SK-N-SH (cell line): ENCODE measurements at regions not wholly inside any gene's neighbourhood (a gene's known extent, or its start where the extent isn't known, plus 50 kb on each side); places are given as distances from the start of the nearest gene placed in this dataset.

Experiments used
- CTCF ChIA-PET: fragments of 300-600, 350-600 bp; formaldehyde crosslinking; extraction: SDS; loops from one replicate; lab custom pipeline; 2021; lab: Yijun Ruan, JAX
- POLR2A ChIA-PET: fragments of 350-600 bp; sonication (Branson Sonifier 250); formaldehyde crosslinking; extraction: SDS; loops from one replicate; lab custom pipeline; 2020; ENCODE audit warnings: antibody characterized with exemption, inconsistent platforms; lab: Yijun Ruan, JAX
- DNase-seq: peaks from one replicate; pipeline ENCODE4 v3.0.0; 2012
- H2AFZ ChIP-seq: fragments of 200-600 bp; sonication (generic); 2 replicates; pipeline ENCODE4 v1.8.1; 2016; ENCODE audit warnings: antibody characterized with exemption, mild to moderate bottlenecking, low read depth
- H3F3A ChIP-seq: fragments of 200-600 bp; sonication (generic); replicated peaks from 2 replicates; pipeline ENCODE3; 2016; ENCODE audit warnings: antibody characterized with exemption, mild to moderate bottlenecking; ENCODE audit not compliant: insufficient read depth
- H3K27ac ChIP-seq, 2 experiments: fragments of 200-500 bp in 1 of 2; fragments of 200-600 bp in 1 of 2; sonication (Bioruptor generic) in 1 of 2; sonication (generic), shearing (Covaris generic) in 1 of 2; 2 replicates each; pipeline versions ENCODE4 v1.5.1 to v1.6.1; 2014 to 2016; ENCODE audit warnings: low read depth in 2 of 2, inconsistent platforms in 1 of 2, low read length in 1 of 2, mild to moderate bottlenecking in 1 of 2, mixed read lengths in 1 of 2
- H3K27me3 ChIP-seq: fragments of 200-600 bp; sonication (generic), shearing (Covaris generic); 2 replicates; pipeline ENCODE4 v1.6.1; 2016; ENCODE audit warnings: mixed run types; ENCODE audit not compliant: insufficient read depth
- H3K36me3 ChIP-seq, 2 experiments: fragments of 200-500 bp in 1 of 2; fragments of 200-600 bp in 1 of 2; sonication (Bioruptor generic) in 1 of 2; sonication (generic) in 1 of 2; replicated peaks in 1 of 2; 2 replicates each; pipeline versions ENCODE3 to v1.5.1; 2014 to 2016; ENCODE audit warnings: low read length in 1 of 2, mild to moderate bottlenecking in 1 of 2; ENCODE audit not compliant: insufficient read depth in 2 of 2, control insufficient read depth in 1 of 2
- H3K4me1 ChIP-seq, 2 experiments: fragments of 200-500 bp in 1 of 2; fragments of 200-600 bp in 1 of 2; sonication (Bioruptor generic) in 1 of 2; sonication (generic), shearing (Covaris generic) in 1 of 2; 2 replicates each; pipeline versions ENCODE4 v1.5.1 to v1.6.1; 2014 to 2016; ENCODE audit warnings: low read depth in 1 of 2, low read length in 1 of 2, mixed run types in 1 of 2; ENCODE audit not compliant: insufficient read depth in 2 of 2, control insufficient read depth in 1 of 2
- H3K4me2 ChIP-seq: fragments of 200-600 bp; sonication (generic), shearing (Covaris generic); 2 replicates; pipeline ENCODE4 v1.6.1; 2017; ENCODE audit warnings: mixed run types
- H3K4me3 ChIP-seq, 2 experiments: fragments of 200-500 bp in 1 of 2; fragments of 200-600 bp in 1 of 2; sonication (Bioruptor generic) in 1 of 2; sonication (generic), shearing (Covaris generic) in 1 of 2; 2 replicates each; pipeline versions ENCODE4 v1.5.1 to v1.8.1; 2014 to 2016; ENCODE audit warnings: low read depth in 2 of 2, inconsistent platforms in 1 of 2, low read length in 1 of 2, mild to moderate bottlenecking in 1 of 2, mixed read lengths in 1 of 2, moderate library complexity in 1 of 2
- H3K79me2 ChIP-seq: fragments of 200-600 bp; sonication (generic); 2 replicates; pipeline ENCODE4 v1.8.1; 2017; ENCODE audit warnings: mild to moderate bottlenecking; ENCODE audit not compliant: insufficient read depth
- H3K9ac ChIP-seq: fragments of 200-600 bp; sonication (generic); 2 replicates; pipeline ENCODE4 v1.6.1; 2017; ENCODE audit warnings: mixed run types
- H3K9me2 ChIP-seq: fragments of 200-600 bp; sonication (generic); 2 replicates; pipeline ENCODE4 v1.6.1; 2017; ENCODE audit warnings: mixed run types
- H3K9me3 ChIP-seq: fragments of 200-600 bp; sonication (generic); 2 replicates; pipeline ENCODE4 v1.6.1; 2017; ENCODE audit warnings: mixed run types, mild to moderate bottlenecking, moderate library complexity
- H4K20me1 ChIP-seq: fragments of 200-600 bp; sonication (generic); 2 replicates; pipeline ENCODE4 v1.6.1; 2017; ENCODE audit warnings: mild to moderate bottlenecking, mixed run types; ENCODE audit not compliant: insufficient read depth
- CHD2 ChIP-seq: fragments of 150-350 bp; IDR thresholded peaks from 2 replicates; pipeline ENCODE4 v1.6.1; 2018; ENCODE audit warnings: low read length; ENCODE audit not compliant: partially characterized antibody
- ELF1 ChIP-seq: IDR thresholded peaks from 2 replicates; pipeline ENCODE4 v1.4.0; 2012
- EP300 ChIP-seq, 2 experiments: IDR thresholded peaks; 2 replicates each; pipeline versions ENCODE4 v1.4.0 to v1.6.1; 2012; ENCODE audit warnings: borderline replicate concordance in 1 of 2, low read depth in 1 of 2, low read length in 1 of 2
- FOSL2 ChIP-seq: IDR thresholded peaks from 2 replicates; pipeline ENCODE4 v1.4.0; 2012; ENCODE audit warnings: low read depth, mild to moderate bottlenecking, moderate library complexity, borderline replicate concordance
- FOXJ3 ChIP-seq: sonication (generic); formaldehyde crosslinking; IDR thresholded peaks from 2 replicates; pipeline ENCODE4 v1.5.1; 2020; ENCODE audit warnings: mild to moderate bottlenecking, missing genetic modification reagents
- FOXM1 ChIP-seq: IDR thresholded peaks from 2 replicates; pipeline ENCODE4 v1.4.0; 2012; ENCODE audit warnings: low read depth, mild to moderate bottlenecking
- GABPA ChIP-seq: IDR thresholded peaks from 2 replicates; pipeline ENCODE4 v1.4.0; 2012; ENCODE audit warnings: low read depth, mild to moderate bottlenecking
- JUND ChIP-seq: IDR thresholded peaks from 2 replicates; pipeline ENCODE4 v1.4.0; 2012
- MEF2A ChIP-seq: IDR thresholded peaks from 2 replicates; pipeline ENCODE4 v1.4.0; 2012; ENCODE audit warnings: low read depth, borderline replicate concordance
- MXI1 ChIP-seq: IDR thresholded peaks from 2 replicates; pipeline ENCODE4 v1.6.1; 2012; ENCODE audit warnings: mild to moderate bottlenecking, low read depth, low read length, improper control_type of control experiment
- NRF1 ChIP-seq: IDR thresholded peaks from 2 replicates; pipeline ENCODE4 v1.6.1; 2012; ENCODE audit warnings: low read depth, mild to moderate bottlenecking, low read length
- PBX3 ChIP-seq: IDR thresholded peaks from 2 replicates; pipeline ENCODE4; 2012
- RCOR1 ChIP-seq: fragments of 150-350 bp; IDR thresholded peaks from 2 replicates; pipeline ENCODE4 v1.6.1; 2017; ENCODE audit warnings: antibody characterized with exemption, low read length
- RXRA ChIP-seq: IDR thresholded peaks from 2 replicates; pipeline ENCODE4 v1.4.0; 2012; ENCODE audit warnings: low read depth, mild to moderate bottlenecking, borderline replicate concordance
- SIN3A ChIP-seq: IDR thresholded peaks from 2 replicates; pipeline ENCODE4 v1.6.1; 2012; ENCODE audit warnings: low read depth, mild to moderate bottlenecking, low read length, moderate library complexity, borderline replicate concordance
- SMC3 ChIP-seq: IDR thresholded peaks from 2 replicates; pipeline ENCODE4 v1.6.1; 2012; ENCODE audit warnings: low read depth, low read length, improper control_type of control experiment
- TCF12 ChIP-seq: IDR thresholded peaks from 2 replicates; pipeline ENCODE4 v1.4.0; 2012
- TEAD4 ChIP-seq: IDR thresholded peaks from 2 replicates; pipeline ENCODE4 v1.4.0; 2012; ENCODE audit warnings: mild to moderate bottlenecking, borderline replicate concordance; ENCODE audit not compliant: insufficient read depth
- USF2 ChIP-seq: fragments of 150-350 bp; IDR thresholded peaks from 2 replicates; pipeline ENCODE4 v1.6.1; 2017; ENCODE audit warnings: antibody characterized with exemption, low read length, low read depth, borderline replicate concordance
- WGBS: methylation state at CpG from one replicate; pipeline ENCODE4 v1.1.6; 2017; ENCODE audit warnings: low lambda C conversion rate; 5-methylcytosine and 5-hydroxymethylcytosine counted together
- TF ChIP-seq, protein P1 (sequence below): fragments of 200-600 bp; sonication (generic); IDR thresholded peaks from 2 replicates; pipeline ENCODE4 v1.6.1; 2017; ENCODE audit warnings: antibody characterized with exemption, mild to moderate bottlenecking, moderate library complexity
- TF ChIP-seq, protein P2 (sequence below): IDR thresholded peaks from 2 replicates; pipeline ENCODE4 v1.6.1; 2012; ENCODE audit warnings: mild to moderate bottlenecking, low read depth, low read length, moderate library complexity

DNA sequence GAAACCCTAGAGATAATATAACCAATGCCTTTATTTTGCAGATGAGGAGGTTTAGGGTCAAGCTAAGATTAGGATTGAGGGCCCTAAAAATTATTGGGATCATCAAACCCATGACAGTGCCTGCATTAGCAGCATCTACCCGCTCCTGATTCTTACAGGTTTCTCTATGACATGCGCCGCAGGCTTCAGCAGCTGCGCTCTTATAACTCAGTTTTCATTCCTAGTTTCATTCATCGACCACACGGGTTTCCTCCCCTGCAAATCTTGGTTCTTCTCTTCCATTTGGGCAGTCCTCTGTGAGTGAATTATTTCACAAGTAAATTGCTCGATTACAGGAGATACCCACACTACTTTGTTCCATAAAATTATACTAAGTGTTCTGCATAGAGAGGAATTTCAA is 137.2 kb downstream of the SLC24A2 start:
- Histone ChIP-seq H4K20me1 (no peaks in the 10 kb centered on the region), H3K4me1 (no peaks in the 10 kb centered on the region), H3K4me2 (no peak overlapping the region), H3K9me2 (no peaks in the 10 kb centered on the region), H2AFZ (no peak overlapping the region), H3K9me3 (no peaks in the 10 kb centered on the region), H3K9ac (no peak overlapping the region), H3K36me3 (no peaks in the 10 kb centered on the region), H3K4me3 (no peak overlapping the region), H3K27me3 (no peaks in the 10 kb centered on the region), H3K79me2 (no peaks in the 10 kb centered on the region), H3F3A (no peaks in the 10 kb centered on the region), H3K27ac (no peak overlapping the region)
- POLR2A ChIA-PET = no interaction called here
- no peak for DNase-seq
- CTCF ChIA-PET = interaction anchor here (0.8 to 2.6 kb wide), 3 partner anchors 9 to 147 kb away, joined by 3 to 7 read pairs (median 4); no protein-coding TSS in a partner anchor
- TF ChIP-seq GABPA (no peak), PBX3 (no peak), TCF12 (no peak), RXRA (no peak), SIN3A (no peak), TEAD4 (no peak), MXI1 (no peak), MEF2A (no peak), ELF1 (no peak), FOXJ3 (no peak), EP300 (IDR thresholded peaks at IDR 0.05; ENCODE audit: borderline replicate concordance in 1 of 2, low read depth in 1 of 2, low read length in 1 of 2) (no peak), CHD2 (no peak)
- WGBS = 48% methylated on average over 7 of the region's 7 CpGs

DNA sequence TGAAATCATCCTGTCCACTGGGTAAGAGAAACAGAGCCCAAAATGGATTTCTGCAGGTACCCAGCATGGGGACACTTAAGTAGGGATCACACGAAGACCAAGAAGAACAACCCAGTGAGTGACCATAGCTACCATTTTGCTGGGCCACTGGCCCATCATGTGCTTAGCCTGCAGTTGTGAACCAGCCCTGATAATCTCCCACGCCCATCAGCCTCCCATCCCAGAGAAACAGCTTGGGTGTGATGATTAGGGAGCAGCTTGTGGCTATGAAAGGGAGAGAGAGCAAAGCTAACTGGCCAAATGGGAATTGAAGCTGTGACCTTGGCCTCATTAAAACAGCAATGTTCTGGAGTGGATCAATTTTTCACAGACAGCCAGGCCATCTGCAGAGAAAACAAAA is 138.5 kb downstream of the SLC24A2 start:
- WGBS = 15% methylated on average over 2 of the region's 2 CpGs
- no peak for DNase-seq
- no peak for TF ChIP-seq FOSL2
- TF ChIP-seq RCOR1 = no peak
- TF ChIP-seq PBX3 = no peak
- no peak for TF ChIP-seq SIN3A
- TF ChIP-seq NRF1 = no peak
- TF ChIP-seq CHD2 = no peak
- TF ChIP-seq, protein P1, sequence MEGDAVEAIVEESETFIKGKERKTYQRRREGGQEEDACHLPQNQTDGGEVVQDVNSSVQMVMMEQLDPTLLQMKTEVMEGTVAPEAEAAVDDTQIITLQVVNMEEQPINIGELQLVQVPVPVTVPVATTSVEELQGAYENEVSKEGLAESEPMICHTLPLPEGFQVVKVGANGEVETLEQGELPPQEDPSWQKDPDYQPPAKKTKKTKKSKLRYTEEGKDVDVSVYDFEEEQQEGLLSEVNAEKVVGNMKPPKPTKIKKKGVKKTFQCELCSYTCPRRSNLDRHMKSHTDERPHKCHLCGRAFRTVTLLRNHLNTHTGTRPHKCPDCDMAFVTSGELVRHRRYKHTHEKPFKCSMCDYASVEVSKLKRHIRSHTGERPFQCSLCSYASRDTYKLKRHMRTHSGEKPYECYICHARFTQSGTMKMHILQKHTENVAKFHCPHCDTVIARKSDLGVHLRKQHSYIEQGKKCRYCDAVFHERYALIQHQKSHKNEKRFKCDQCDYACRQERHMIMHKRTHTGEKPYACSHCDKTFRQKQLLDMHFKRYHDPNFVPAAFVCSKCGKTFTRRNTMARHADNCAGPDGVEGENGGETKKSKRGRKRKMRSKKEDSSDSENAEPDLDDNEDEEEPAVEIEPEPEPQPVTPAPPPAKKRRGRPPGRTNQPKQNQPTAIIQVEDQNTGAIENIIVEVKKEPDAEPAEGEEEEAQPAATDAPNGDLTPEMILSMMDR = no peak
- TF ChIP-seq, protein P2, sequence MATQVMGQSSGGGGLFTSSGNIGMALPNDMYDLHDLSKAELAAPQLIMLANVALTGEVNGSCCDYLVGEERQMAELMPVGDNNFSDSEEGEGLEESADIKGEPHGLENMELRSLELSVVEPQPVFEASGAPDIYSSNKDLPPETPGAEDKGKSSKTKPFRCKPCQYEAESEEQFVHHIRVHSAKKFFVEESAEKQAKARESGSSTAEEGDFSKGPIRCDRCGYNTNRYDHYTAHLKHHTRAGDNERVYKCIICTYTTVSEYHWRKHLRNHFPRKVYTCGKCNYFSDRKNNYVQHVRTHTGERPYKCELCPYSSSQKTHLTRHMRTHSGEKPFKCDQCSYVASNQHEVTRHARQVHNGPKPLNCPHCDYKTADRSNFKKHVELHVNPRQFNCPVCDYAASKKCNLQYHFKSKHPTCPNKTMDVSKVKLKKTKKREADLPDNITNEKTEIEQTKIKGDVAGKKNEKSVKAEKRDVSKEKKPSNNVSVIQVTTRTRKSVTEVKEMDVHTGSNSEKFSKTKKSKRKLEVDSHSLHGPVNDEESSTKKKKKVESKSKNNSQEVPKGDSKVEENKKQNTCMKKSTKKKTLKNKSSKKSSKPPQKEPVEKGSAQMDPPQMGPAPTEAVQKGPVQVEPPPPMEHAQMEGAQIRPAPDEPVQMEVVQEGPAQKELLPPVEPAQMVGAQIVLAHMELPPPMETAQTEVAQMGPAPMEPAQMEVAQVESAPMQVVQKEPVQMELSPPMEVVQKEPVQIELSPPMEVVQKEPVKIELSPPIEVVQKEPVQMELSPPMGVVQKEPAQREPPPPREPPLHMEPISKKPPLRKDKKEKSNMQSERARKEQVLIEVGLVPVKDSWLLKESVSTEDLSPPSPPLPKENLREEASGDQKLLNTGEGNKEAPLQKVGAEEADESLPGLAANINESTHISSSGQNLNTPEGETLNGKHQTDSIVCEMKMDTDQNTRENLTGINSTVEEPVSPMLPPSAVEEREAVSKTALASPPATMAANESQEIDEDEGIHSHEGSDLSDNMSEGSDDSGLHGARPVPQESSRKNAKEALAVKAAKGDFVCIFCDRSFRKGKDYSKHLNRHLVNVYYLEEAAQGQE = no peak
- TF ChIP-seq EP300 (IDR thresholded peaks at IDR 0.05; ENCODE audit: borderline replicate concordance in 1 of 2, low read depth in 1 of 2, low read length in 1 of 2) = no peak
- no peak for TF ChIP-seq SMC3
- TF ChIP-seq JUND = no peak
- TF ChIP-seq USF2 = no peak
- no peak for TF ChIP-seq FOXM1

More for the DNA sequence above, 138.5 kb downstream of the SLC24A2 start:
- Histone ChIP-seq H4K20me1 (no peaks in the 10 kb centered on the region), H3K9me2 (no peaks in the 10 kb centered on the region), H3K27me3 (no peaks in the 10 kb centered on the region), H3K4me1 (no peaks in the 10 kb centered on the region), H3K4me3 (no peak overlapping the region), H2AFZ (no peak overlapping the region), H3K27ac (no peak overlapping the region), H3K9ac (no peak overlapping the region), H3K4me2 (no peak overlapping the region), H3K9me3 (no peaks in the 10 kb centered on the region), H3K79me2 (no peaks in the 10 kb centered on the region), H3K36me3 (no peaks in the 10 kb centered on the region), H3F3A (no peaks in the 10 kb centered on the region)
- CTCF ChIA-PET = interaction anchor here (1.0 to 2.6 kb wide), 4 partner anchors 10 to 186 kb away, joined by 3 to 7 read pairs (median 4); no protein-coding TSS in a partner anchor
- POLR2A ChIA-PET = interaction anchor here (1.5 kb wide), 1 partner anchor 15 kb away, joined by 4 read pairs; no protein-coding TSS in a partner anchor
